ENCODE measurements at regions not wholly inside any gene's neighbourhood (a gene's known extent, or its start where the extent isn't known, plus 50 kb on each side); places are given as distances from the start of the nearest gene placed in this dataset.
A peak's percentile ranks its signal among the peaks of the same experiment; 100 is the strongest.

GRCh38 chr10:44766631-44767030 lies 144.5 kb upstream of the TMEM72 start:
- DNase-seq (ENCODE audit: insufficient read length, low spot score) = no peak
- FAIRE-seq = no peak

- no peak for DNase-seq (ENCODE audit: insufficient read length, low spot score)
- FAIRE-seq = no peak
Measured at GRCh38 chr10:44769450-44769849, 141.7 kb upstream of the TMEM72 start.

- no peak for DNase-seq (ENCODE audit: insufficient read length, low spot score)
Measured at GRCh38 chr10:44771233-44771995, 139.7 kb upstream of the TMEM72 start.

GRCh38 chr10:44773565-44773964 lies 137.6 kb upstream of the TMEM72 start:
- FAIRE-seq = no peak
- DNase-seq (ENCODE audit: insufficient read length, low spot score) = no peak

More at GRCh38 chr10:44771233-44771995, 139.7 kb upstream of the TMEM72 start:
- FAIRE-seq = no peak

GRCh38 chr10:44774676-44775401 lies 136.3 kb upstream of the TMEM72 start:
- DNase-seq (ENCODE audit: insufficient read length, low spot score) (no peak), FAIRE-seq (no peak)

GRCh38 chr10:44775402-44775741 lies 135.8 kb upstream of the TMEM72 start:
- DNase-seq (ENCODE audit: insufficient read length, low spot score) = no peak
- FAIRE-seq = no peak

GRCh38 chr10:44776181-44776580 lies 135.0 kb upstream of the TMEM72 start:
- DNase-seq (ENCODE audit: insufficient read length, low spot score) = no peak
- no peak for FAIRE-seq

GRCh38 chr10:44779511-44779910 lies 131.6 kb upstream of the TMEM72 start:
- DNase-seq (ENCODE audit: insufficient read length, low spot score) (no peak), FAIRE-seq (no peak)

GRCh38 chr10:44780426-44780825 lies 130.7 kb upstream of the TMEM72 start:
- DNase-seq (ENCODE audit: insufficient read length, low spot score) (no peak), FAIRE-seq (no peak)

- DNase-seq (ENCODE audit: insufficient read length, low spot score) (no peak), FAIRE-seq (no peak)
Measured at GRCh38 chr10:44781131-44781530, 130.0 kb upstream of the TMEM72 start.

- DNase-seq (ENCODE audit: insufficient read length, low spot score) = no peak
- no peak for FAIRE-seq
Measured at GRCh38 chr10:44786286-44786850, 124.8 kb upstream of the TMEM72 start.

GRCh38 chr10:44787480-44788075 lies 123.6 kb upstream of the TMEM72 start:
- FAIRE-seq (no peak), DNase-seq (ENCODE audit: insufficient read length, low spot score) (no peak)

- DNase-seq (ENCODE audit: insufficient read length, low spot score) (no peak), FAIRE-seq (peak; percentile 82)
Measured at GRCh38 chr10:44788147-44789129, 122.7 kb upstream of the TMEM72 start.

- no peak for DNase-seq (ENCODE audit: insufficient read length, low spot score)
- FAIRE-seq = no peak
Measured at GRCh38 chr10:44792119-44792775, 118.9 kb upstream of the TMEM72 start.

- FAIRE-seq (no peak), DNase-seq (ENCODE audit: insufficient read length, low spot score) (no peak)
Measured at GRCh38 chr10:44799966-44800365, 111.2 kb upstream of the TMEM72 start.

- FAIRE-seq = no peak
- peak; percentile 83 for DNase-seq (ENCODE audit: insufficient read length, low spot score)
Measured at GRCh38 chr10:44801383-44802327, 109.5 kb upstream of the TMEM72 start.

- FAIRE-seq = no peak
- DNase-seq (ENCODE audit: insufficient read length, low spot score) = no peak
Measured at GRCh38 chr10:44803862-44804261, 107.3 kb upstream of the TMEM72 start.

GRCh38 chr10:44804661-44805060 lies 106.5 kb upstream of the TMEM72 start:
- DNase-seq (ENCODE audit: insufficient read length, low spot score) = no peak
- FAIRE-seq = no peak
